HEK293 (cell line): ENCODE measurements at regions not wholly inside any gene's neighbourhood (a gene's known extent, or its start where the extent isn't known, plus 50 kb on each side); places are given as distances from the start of the nearest gene placed in this dataset.

ENCODE experiments used
- CTCF ChIA-PET: fragments of 350-600 bp; formaldehyde crosslinking; extraction: SDS; loops from one replicate; lab custom pipeline; 2021; ENCODE audit warnings: antibody characterized with exemption; lab: Yijun Ruan, JAX
- POLR2A ChIA-PET: fragments of 300-600 bp; formaldehyde crosslinking; extraction: SDS; loops from one replicate; lab custom pipeline; 2020; ENCODE audit warnings: antibody characterized with exemption, inconsistent platforms; lab: Yijun Ruan, JAX
- H3K27ac ChIP-seq: fragments of 200-500 bp; sonication (Bioruptor generic); 2 replicates; pipeline ENCODE4 v1.5.1; 2014; ENCODE audit warnings: low read depth, low read length, control low read depth, inconsistent platforms; ENCODE audit errors: extremely low read depth
- H3K36me3 ChIP-seq, 2 experiments: fragments of 200-500 bp in 1 of 2; sonication (Bioruptor generic) in 1 of 2; 1 replicate in 1 of 2; 2 replicates in 1 of 2; pipeline ENCODE4 v1.5.1; 2014 to 2017; ENCODE audit warnings: inconsistent platforms in 2 of 2, low read length in 2 of 2; ENCODE audit not compliant: control insufficient read depth in 2 of 2, insufficient read depth in 1 of 2
- H3K4me1 ChIP-seq: fragments of 200-500 bp; sonication (Bioruptor generic); 2 replicates; pipeline ENCODE4 v1.5.1; 2014; ENCODE audit warnings: mild to moderate bottlenecking, low read length, inconsistent platforms; ENCODE audit not compliant: control insufficient read depth, insufficient read depth
- H3K4me3 ChIP-seq: 2 replicates; pipeline ENCODE4 v1.5.1; 2011; ENCODE audit warnings: low read depth, mild to moderate bottlenecking, control low read depth, low read length, moderate library complexity
- H3K9me3 ChIP-seq: fragments of 200-500 bp; sonication (Bioruptor generic); 2 replicates; pipeline ENCODE4 v1.5.1; 2014; ENCODE audit warnings: low read depth, low read length, inconsistent platforms; ENCODE audit not compliant: control insufficient read depth, insufficient read depth
- BCL11A ChIP-seq: fragments of 450-650 bp; formaldehyde crosslinking; IDR thresholded peaks from 2 replicates; pipeline ENCODE4 v1.5.1; 2016; ENCODE audit warnings: low read depth, missing biosample characterization, missing genetic modification characterization
- FEZF1 ChIP-seq: fragments of 450-650 bp; formaldehyde crosslinking; IDR thresholded peaks from 2 replicates; pipeline ENCODE4 v1.5.1; 2016; ENCODE audit warnings: missing biosample characterization, missing genetic modification characterization
- GFI1B ChIP-seq: fragments of 450-650 bp; formaldehyde crosslinking; IDR thresholded peaks from 2 replicates; pipeline ENCODE4 v1.5.1; 2016; ENCODE audit warnings: missing biosample characterization, missing genetic modification characterization
- GLIS2 ChIP-seq: fragments of 450-650 bp; formaldehyde crosslinking; IDR thresholded peaks from 2 replicates; pipeline ENCODE4 v1.5.1; 2016; ENCODE audit warnings: missing biosample characterization, missing genetic modification characterization
- PATZ1 ChIP-seq: fragments of 450-650 bp; formaldehyde crosslinking; IDR thresholded peaks from 2 replicates; pipeline ENCODE4 v1.5.1; 2016; ENCODE audit warnings: missing biosample characterization, missing genetic modification characterization
- PBX3 ChIP-seq: sonication (generic); formaldehyde crosslinking; IDR thresholded peaks from 2 replicates; pipeline ENCODE4 v1.8.1; 2022; ENCODE audit warnings: mild to moderate bottlenecking, moderate library complexity, missing genetic modification reagents
- RBAK ChIP-seq: fragments of 450-650 bp; formaldehyde crosslinking; IDR thresholded peaks from 2 replicates; pipeline ENCODE4 v1.5.1; 2016; ENCODE audit warnings: missing biosample characterization, missing genetic modification characterization
- SCRT2 ChIP-seq: fragments of 450-650 bp; formaldehyde crosslinking; IDR thresholded peaks from 2 replicates; pipeline ENCODE4 v1.5.1; 2016; ENCODE audit warnings: missing biosample characterization, missing genetic modification characterization
- SP7 ChIP-seq: fragments of 450-650 bp; formaldehyde crosslinking; IDR thresholded peaks from 2 replicates; pipeline ENCODE4 v1.5.1; 2016; ENCODE audit warnings: missing biosample characterization, missing genetic modification characterization
- YY1 ChIP-seq: fragments of 450-650 bp; formaldehyde crosslinking; IDR thresholded peaks from 2 replicates; pipeline ENCODE4 v1.5.1; 2018; ENCODE audit warnings: missing biosample characterization, missing genetic modification characterization
- ZEB2 ChIP-seq: fragments of 450-650 bp; formaldehyde crosslinking; IDR thresholded peaks from 2 replicates; pipeline ENCODE4 v1.5.1; 2016; ENCODE audit warnings: missing biosample characterization, missing genetic modification characterization
- ZFHX2 ChIP-seq: fragments of 450-650 bp; formaldehyde crosslinking; conservative IDR thresholded peaks from 2 replicates; pipeline ENCODE4 v1.5.1; 2016; ENCODE audit warnings: missing biosample characterization, missing genetic modification characterization
- ZFP3 ChIP-seq: fragments of 450-650 bp; formaldehyde crosslinking; IDR thresholded peaks from 2 replicates; pipeline ENCODE4 v1.5.1; 2016; ENCODE audit warnings: low read depth, missing biosample characterization, missing genetic modification characterization
- ZFP41 ChIP-seq: fragments of 450-650 bp; formaldehyde crosslinking; IDR thresholded peaks from 2 replicates; pipeline ENCODE4 v1.5.1; 2016; ENCODE audit warnings: missing biosample characterization, missing genetic modification characterization, borderline replicate concordance
- ZIC2 ChIP-seq: fragments of 450-650 bp; formaldehyde crosslinking; IDR thresholded peaks from 2 replicates; pipeline ENCODE4 v1.5.1; 2016; ENCODE audit warnings: missing biosample characterization, missing genetic modification characterization
- ZNF10 ChIP-seq: fragments of 450-650 bp; formaldehyde crosslinking; IDR thresholded peaks from 2 replicates; pipeline ENCODE4 v1.5.1; 2017; ENCODE audit warnings: missing biosample characterization, missing genetic modification characterization
- ZNF18 ChIP-seq: fragments of 450-650 bp; formaldehyde crosslinking; IDR thresholded peaks from 2 replicates; pipeline ENCODE4 v1.5.1; 2016; ENCODE audit warnings: missing biosample characterization, missing genetic modification characterization
- ZNF239 ChIP-seq: fragments of 450-650 bp; formaldehyde crosslinking; IDR thresholded peaks from 2 replicates; pipeline ENCODE4 v1.5.1; 2016; ENCODE audit warnings: missing biosample characterization, missing genetic modification characterization
- ZNF24 ChIP-seq: fragments of 450-650 bp; formaldehyde crosslinking; IDR thresholded peaks from 2 replicates; pipeline ENCODE4 v1.5.1; 2016; ENCODE audit warnings: missing biosample characterization, missing genetic modification characterization
- ZNF324 ChIP-seq: fragments of 450-650 bp; formaldehyde crosslinking; IDR thresholded peaks from 2 replicates; pipeline ENCODE4 v1.5.1; 2016; ENCODE audit warnings: missing biosample characterization, missing genetic modification characterization
- ZNF362 ChIP-seq: fragments of 450-650 bp; formaldehyde crosslinking; IDR thresholded peaks from 2 replicates; pipeline ENCODE4 v1.5.1; 2016; ENCODE audit warnings: missing biosample characterization, missing genetic modification characterization
- ZNF423 ChIP-seq: fragments of 450-650 bp; formaldehyde crosslinking; IDR thresholded peaks from 2 replicates; pipeline ENCODE4 v1.5.1; 2016; ENCODE audit warnings: missing biosample characterization, missing genetic modification characterization
- ZNF501 ChIP-seq: fragments of 450-650 bp; formaldehyde crosslinking; IDR thresholded peaks from 2 replicates; pipeline ENCODE4 v1.5.1; 2016; ENCODE audit warnings: missing biosample characterization, missing genetic modification characterization
- ZNF571 ChIP-seq: fragments of 450-650 bp; formaldehyde crosslinking; IDR thresholded peaks from 2 replicates; pipeline ENCODE4 v1.5.0; 2017; ENCODE audit warnings: missing biosample characterization, missing genetic modification characterization
- ZNF596 ChIP-seq: fragments of 450-650 bp; IDR thresholded peaks from 2 replicates; pipeline ENCODE4 v1.5.0; 2018; ENCODE audit warnings: missing biosample characterization, mild to moderate bottlenecking, missing genetic modification characterization, moderate library complexity
- ZNF600 ChIP-seq: fragments of 450-650 bp; formaldehyde crosslinking; IDR thresholded peaks from 2 replicates; pipeline ENCODE4 v1.5.1; 2016; ENCODE audit warnings: missing biosample characterization, missing genetic modification characterization
- ZNF645 ChIP-seq: fragments of 450-650 bp; formaldehyde crosslinking; IDR thresholded peaks from 2 replicates; pipeline ENCODE4; 2016; ENCODE audit warnings: missing biosample characterization, missing genetic modification characterization
- ZNF664 ChIP-seq: fragments of 450-650 bp; formaldehyde crosslinking; IDR thresholded peaks from 2 replicates; pipeline ENCODE4 v1.5.1; 2016; ENCODE audit warnings: missing biosample characterization, missing genetic modification characterization
- ZNF837 ChIP-seq: fragments of 450-650 bp; formaldehyde crosslinking; IDR thresholded peaks from 2 replicates; pipeline ENCODE4 v1.5.1; 2016; ENCODE audit warnings: missing biosample characterization, missing genetic modification characterization
- ZSCAN23 ChIP-seq: fragments of 450-650 bp; formaldehyde crosslinking; IDR thresholded peaks from 2 replicates; pipeline ENCODE4 v1.5.1; 2016; ENCODE audit warnings: missing biosample characterization, missing genetic modification characterization

GRCh38 chr17:65366102-65366844 lies 195.2 kb downstream of the AXIN2 start:
- H3K27ac ChIP-seq = no peak overlapping the region
- peaks cover 6% of the 10 kb centered on the region; the same call in 1 of the 2 replicates for H3K4me1 ChIP-seq
- H3K4me3 ChIP-seq = no peak overlapping the region
- TF ChIP-seq ZNF239 (tag by site-specific recombination) (no peak), ZFHX2 (tag by site-specific recombination) (peak; percentile 39), ZNF837 (tag by site-specific recombination) (no peak), ZNF645 (no peak), ZNF571 (no peak)
- ChIA-PET POLR2A (no interaction called here), CTCF (no interaction called here)
- no peaks in the 10 kb centered on the region for H3K9me3 ChIP-seq
- H3K36me3 ChIP-seq = no peaks in the 10 kb centered on the region

- Histone ChIP-seq H3K4me1 (peaks cover 3% of the 10 kb centered on the region; the same call in 1 of the 2 replicates), H3K9me3 (no peaks in the 10 kb centered on the region), H3K27ac (no peak overlapping the region), H3K4me3 (no peak overlapping the region), H3K36me3 (no peaks in the 10 kb centered on the region)
- ChIA-PET CTCF (no interaction called here), POLR2A (interaction anchor here (0.6 kb wide), 1 partner anchor 658 kb away, joined by 8 read pairs; no protein-coding TSS in a partner anchor)
- TF ChIP-seq RBAK (no peak), ZNF596 (no peak), PATZ1 (tag by site-specific recombination) (no peak), ZNF423 (tag by site-specific recombination) (peak; percentile 33; the same call in 1 of the 2 replicates), ZNF600 (tag by site-specific recombination) (no peak), BCL11A (tag by site-specific recombination) (no peak), ZIC2 (tag by site-specific recombination) (peak; percentile 97), ZNF501 (no peak), ZNF18 (tag by site-specific recombination) (no peak), ZNF362 (tag by site-specific recombination) (no peak), FEZF1 (tag by site-specific recombination) (peak; percentile 52; the same call in 1 of the 2 replicates), ZSCAN23 (tag by site-specific recombination) (no peak), ZNF324 (tag by site-specific recombination) (no peak), ZNF10 (tag by site-specific recombination) (no peak), GLIS2 (no peak), ZNF24 (tag by site-specific recombination) (no peak), PBX3 (CRISPR knock-in tag) (no peak), ZEB2 (0 out of 2 replicates have a peak, but pooled peaks have one; percentile 23), SCRT2 (tag by site-specific recombination) (no peak), GFI1B (tag by site-specific recombination) (no peak), ZFP3 (tag by site-specific recombination) (no peak), ZFP41 (tag by site-specific recombination) (no peak), YY1 (tag by site-specific recombination) (no peak), ZNF664 (tag by site-specific recombination) (peak; percentile 32; the same call in 1 of the 2 replicates), SP7 (tag by site-specific recombination) (peak; percentile 77)
Observed at GRCh38 chr17:65365169-65365568, 196.3 kb downstream of the AXIN2 start.
